Activated CD4-positive, alpha-beta memory T cell treated with anti-CD3 and anti-CD28 coated beads for 36 hours (primary cell): ENCODE measurements at regions not wholly inside any gene's neighbourhood (a gene's known extent, or its start where the extent isn't known, plus 50 kb on each side); places are given as distances from the start of the nearest gene placed in this dataset.

Experiments
- CTCF ChIA-PET: fragments of 350-600 bp; sonication (Branson Sonifier 250); formaldehyde crosslinking; loops from one replicate; lab custom pipeline; 2021; ENCODE audit warnings: antibody characterized with exemption, inconsistent platforms; lab: Charles Lee
- POLR2A ChIA-PET: fragments of 350-600 bp; sonication (Branson Sonifier 250); formaldehyde crosslinking; loops from one replicate; lab custom pipeline; 2021; ENCODE audit warnings: antibody characterized with exemption; lab: Charles Lee
- DNase-seq: peaks from one replicate; pipeline ENCODE4 v3.0.0-alpha.2; 2020
- H3K27ac Mint-ChIP-seq: one replicate; pipeline ENCODE4 v1.8.0; 2021; ENCODE audit warnings: mixed read lengths
- H3K27me3 Mint-ChIP-seq: one replicate; pipeline ENCODE4 v1.8.0; 2021; ENCODE audit warnings: mixed read lengths
- H3K36me3 Mint-ChIP-seq: one replicate; pipeline ENCODE4 v1.8.0; 2021; ENCODE audit warnings: mixed read lengths
- H3K4me1 Mint-ChIP-seq: one replicate; pipeline ENCODE4 v1.8.0; 2021; ENCODE audit warnings: low read depth, mixed read lengths
- H3K4me3 Mint-ChIP-seq: one replicate; pipeline ENCODE4 v1.8.0; 2021; ENCODE audit warnings: mild to moderate bottlenecking, mixed read lengths
- H3K9me3 Mint-ChIP-seq: one replicate; pipeline ENCODE4 v1.8.0; 2021; ENCODE audit warnings: mixed read lengths
- intact Hi-C: fragments of 100-400 bp; cut with micrococcal nuclease; formaldehyde crosslinking; loops from one replicate; pipeline ENCODE4 v1.15.1; 2023

DNA sequence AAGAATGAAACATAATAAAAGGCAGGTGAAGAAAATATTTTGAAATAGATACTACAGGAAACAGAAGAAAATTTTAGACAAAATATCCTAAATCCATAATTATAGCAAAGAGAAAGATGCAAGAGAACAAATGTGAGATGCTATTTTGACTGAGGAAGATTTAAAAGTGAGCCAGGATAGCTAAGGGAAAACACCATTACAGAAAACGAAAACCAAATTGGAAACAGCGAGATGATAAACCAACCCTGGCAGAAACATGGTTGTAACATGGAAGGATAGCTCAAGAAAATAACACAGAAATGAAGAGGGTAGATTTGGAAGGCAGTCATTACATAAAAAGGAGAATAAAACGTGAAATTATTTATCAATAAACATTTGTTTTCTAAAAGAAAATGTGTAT is 267.2 kb upstream of the NREP start:
- no peaks in the 10 kb centered on the region for H3K27me3 Mint-ChIP-seq
- H3K4me1 Mint-ChIP-seq = no peaks in the 10 kb centered on the region
- H3K36me3 Mint-ChIP-seq = no peaks in the 10 kb centered on the region
- no peak overlapping the region for H3K4me3 Mint-ChIP-seq
- POLR2A ChIA-PET = no interaction called here
- CTCF ChIA-PET = no interaction called here
- intact Hi-C loops = no loop called here
- H3K27ac Mint-ChIP-seq = no peak overlapping the region
- H3K9me3 Mint-ChIP-seq = no peaks in the 10 kb centered on the region
- DNase-seq = no peak

DNA sequence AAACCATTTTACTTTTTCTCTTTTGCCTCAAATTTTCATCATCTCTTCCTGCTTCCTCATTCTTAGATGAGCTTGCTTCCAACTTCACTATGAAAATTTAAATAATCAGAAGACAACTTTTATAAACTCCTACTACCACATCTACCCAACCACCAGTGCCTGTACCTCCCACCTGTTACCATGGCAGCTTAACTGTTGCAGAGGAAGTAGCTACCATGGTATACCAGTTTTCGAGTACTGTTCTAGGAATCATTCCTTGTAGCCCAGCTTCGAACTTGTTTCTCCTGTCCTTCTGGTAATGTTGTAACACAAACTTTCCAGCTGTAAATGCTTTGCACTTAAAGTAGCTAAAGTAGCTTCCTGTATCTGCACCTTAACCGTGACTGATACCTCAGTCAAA is 266.8 kb upstream of the NREP start:
- no peaks in the 10 kb centered on the region for H3K9me3 Mint-ChIP-seq
- H3K27me3 Mint-ChIP-seq = no peaks in the 10 kb centered on the region
- intact Hi-C loops = no loop called here
- ChIA-PET POLR2A (no interaction called here), CTCF (interaction anchor here (0.6 kb wide), 1 partner anchor 122 kb away, joined by 3 read pairs; no protein-coding TSS in a partner anchor)
- H3K4me3 Mint-ChIP-seq = no peak overlapping the region
- no peak overlapping the region for H3K27ac Mint-ChIP-seq
- DNase-seq = no peak
- no peaks in the 10 kb centered on the region for H3K36me3 Mint-ChIP-seq
- no peaks in the 10 kb centered on the region for H3K4me1 Mint-ChIP-seq

DNA sequence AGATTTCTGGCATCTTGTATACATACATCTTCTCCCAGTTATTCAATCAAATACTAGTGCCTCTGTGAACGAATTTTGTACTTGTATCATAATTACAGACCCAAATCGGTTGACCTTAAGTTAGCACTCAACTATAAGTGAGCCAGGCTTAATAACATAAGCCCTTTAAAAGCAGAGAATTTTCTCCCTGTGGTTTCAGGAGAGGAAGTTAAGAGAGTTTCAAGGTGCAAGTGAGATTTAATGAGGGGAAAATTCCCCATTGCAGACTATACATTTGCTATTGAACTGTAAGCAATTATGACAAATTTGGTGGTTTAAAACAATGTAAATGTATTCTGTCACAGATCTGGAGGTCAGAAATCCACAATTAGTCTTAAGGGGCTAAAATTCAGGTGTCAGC is 261.9 kb upstream of the NREP start:
- Mint-ChIP-seq H3K9me3 (no peaks in the 10 kb centered on the region), H3K36me3 (no peaks in the 10 kb centered on the region), H3K27me3 (no peaks in the 10 kb centered on the region), H3K4me1 (no peaks in the 10 kb centered on the region), H3K4me3 (no peak overlapping the region), H3K27ac (no peak overlapping the region)
- ChIA-PET POLR2A (no interaction called here), CTCF (no interaction called here)
- intact Hi-C loops = no loop called here
- no peak for DNase-seq

DNA sequence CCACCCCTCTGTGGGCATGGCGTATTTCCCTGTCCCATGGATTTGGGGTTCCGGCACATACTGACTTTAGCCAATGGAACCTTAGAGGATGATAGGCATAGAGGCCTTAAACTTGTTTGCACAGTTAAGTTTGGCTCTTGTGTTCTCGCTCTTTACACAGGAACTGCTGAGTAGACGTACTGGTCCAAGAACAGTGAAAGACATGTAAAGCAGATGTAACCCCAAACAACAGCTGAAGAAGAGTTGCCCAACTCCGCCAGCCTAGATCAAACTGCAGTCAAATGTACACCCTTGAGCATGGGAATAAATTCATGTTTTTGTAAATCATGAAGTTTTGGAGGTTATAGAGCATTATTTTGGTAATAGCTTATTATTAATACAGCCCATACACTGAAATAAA is 260.0 kb upstream of the NREP start:
- CTCF ChIA-PET = no interaction called here

DNA sequence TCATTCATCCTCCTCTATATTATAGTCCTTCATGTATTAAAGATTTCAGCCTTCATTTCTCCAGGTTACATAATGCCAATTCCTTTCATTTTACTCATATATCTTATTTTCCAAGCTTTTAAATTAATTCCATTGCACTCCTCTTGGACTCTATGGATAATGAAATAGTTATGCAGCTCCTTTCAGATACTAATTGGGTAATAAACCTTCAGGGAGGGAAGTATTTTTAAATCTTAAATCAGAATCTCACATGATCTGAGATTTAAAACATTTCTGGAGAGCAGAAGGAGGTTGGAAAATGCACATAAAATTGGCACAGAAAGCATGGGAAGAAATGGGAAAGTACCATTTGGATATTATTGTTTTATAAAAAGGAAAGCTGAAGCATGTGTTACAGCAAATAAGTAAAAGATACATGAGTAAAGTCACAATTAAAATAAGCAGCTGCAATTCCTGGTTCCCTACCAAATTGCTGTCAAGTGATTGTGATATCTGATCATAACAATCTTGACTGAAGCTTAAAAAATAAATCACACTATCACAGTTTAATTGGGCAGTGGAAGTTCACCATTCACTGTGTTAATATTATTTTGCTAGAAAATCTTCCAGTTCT is 257.9 kb upstream of the NREP start:
- Mint-ChIP-seq H3K36me3 (no peaks in the 10 kb centered on the region), H3K4me3 (no peak overlapping the region), H3K4me1 (no peaks in the 10 kb centered on the region), H3K27me3 (no peaks in the 10 kb centered on the region), H3K9me3 (no peaks in the 10 kb centered on the region), H3K27ac (no peak overlapping the region)
- intact Hi-C loops = no loop called here
- ChIA-PET POLR2A (no interaction called here), CTCF (no interaction called here)
- DNase-seq = no peak

More for the DNA sequence above, 260.0 kb upstream of the NREP start:
- no peaks in the 10 kb centered on the region for H3K4me1 Mint-ChIP-seq
- no peaks in the 10 kb centered on the region for H3K27me3 Mint-ChIP-seq
- intact Hi-C loops = no loop called here
- no peak overlapping the region for H3K4me3 Mint-ChIP-seq
- no peak for DNase-seq
- POLR2A ChIA-PET = no interaction called here
- H3K9me3 Mint-ChIP-seq = no peaks in the 10 kb centered on the region
- no peaks in the 10 kb centered on the region for H3K36me3 Mint-ChIP-seq
- H3K27ac Mint-ChIP-seq = no peak overlapping the region

DNA sequence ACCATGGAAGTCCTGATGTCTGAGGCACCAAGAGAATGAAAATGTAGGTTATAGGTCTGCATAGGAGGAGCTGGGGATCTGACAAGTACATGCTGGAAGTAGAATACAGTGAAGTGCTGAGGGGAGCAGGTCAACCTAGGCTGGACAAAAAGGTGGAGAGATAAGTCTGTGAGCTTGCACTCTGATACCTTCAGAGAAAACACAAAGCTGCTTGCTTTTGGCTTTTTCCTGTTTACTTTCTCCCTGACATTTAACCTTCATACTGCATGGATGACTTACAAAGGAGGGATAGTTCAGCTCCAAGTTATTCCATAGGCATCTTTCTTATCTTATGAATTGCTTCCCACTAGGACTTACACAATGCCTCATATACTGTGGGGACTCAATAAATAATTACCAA is 256.7 kb upstream of the NREP start:
- intact Hi-C loops = no loop called here
- CTCF ChIA-PET = no interaction called here
- no peak overlapping the region for H3K27ac Mint-ChIP-seq
- H3K4me3 Mint-ChIP-seq = no peak overlapping the region
- H3K36me3 Mint-ChIP-seq = no peaks in the 10 kb centered on the region
- DNase-seq = no peak
- no peaks in the 10 kb centered on the region for H3K9me3 Mint-ChIP-seq
- H3K27me3 Mint-ChIP-seq = no peaks in the 10 kb centered on the region
- POLR2A ChIA-PET = no interaction called here
- no peaks in the 10 kb centered on the region for H3K4me1 Mint-ChIP-seq

DNA sequence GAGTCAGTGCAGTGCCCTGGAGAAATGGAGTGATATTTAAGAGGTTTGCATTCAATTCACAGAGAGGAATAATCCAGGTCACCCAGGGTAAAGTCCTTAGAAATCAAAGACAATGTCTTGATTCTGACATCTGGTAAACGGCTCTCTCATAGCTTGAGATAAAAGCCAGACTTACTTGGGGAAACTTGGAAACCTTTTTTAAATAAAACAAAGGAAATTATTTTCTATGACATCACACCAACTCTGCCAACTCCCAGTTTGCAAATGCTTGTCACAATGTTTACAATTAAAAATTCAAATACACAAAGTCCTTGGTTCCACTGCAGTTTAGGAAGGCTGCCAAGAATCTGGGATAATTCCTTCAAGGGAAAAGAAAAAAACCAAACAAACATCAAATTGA is 255.1 kb upstream of the NREP start:
- H3K36me3 Mint-ChIP-seq = no peaks in the 10 kb centered on the region
- no peak overlapping the region for H3K4me3 Mint-ChIP-seq
- H3K4me1 Mint-ChIP-seq = no peaks in the 10 kb centered on the region
- intact Hi-C loops = no loop called here
- ChIA-PET POLR2A (no interaction called here), CTCF (no interaction called here)
- no peak overlapping the region for H3K27ac Mint-ChIP-seq
- DNase-seq = no peak
- no peaks in the 10 kb centered on the region for H3K9me3 Mint-ChIP-seq
- H3K27me3 Mint-ChIP-seq = peaks cover under 1% of the 10 kb centered on the region

DNA sequence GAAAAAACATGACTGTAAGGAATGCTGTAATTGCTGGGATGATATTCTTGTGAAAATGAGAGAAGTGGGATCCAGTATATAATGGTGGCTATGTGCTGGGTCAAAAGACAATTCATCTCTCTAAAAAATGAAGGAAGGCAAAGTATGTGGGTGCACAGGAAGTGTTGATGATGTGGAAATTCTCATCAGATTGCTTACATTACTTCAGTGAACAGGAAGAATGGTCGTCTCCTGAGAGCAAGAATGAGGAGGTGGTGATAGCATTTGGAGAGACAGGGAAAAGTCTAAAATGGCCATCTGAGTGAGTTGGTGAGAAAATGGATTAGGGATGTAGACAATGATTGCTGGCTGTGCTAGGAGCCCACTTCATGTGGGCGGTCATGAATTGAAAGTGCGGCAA is 253.5 kb upstream of the NREP start:
- DNase-seq = no peak
- Mint-ChIP-seq H3K27ac (no peak overlapping the region), H3K4me1 (no peaks in the 10 kb centered on the region), H3K9me3 (no peaks in the 10 kb centered on the region), H3K36me3 (no peaks in the 10 kb centered on the region), H3K27me3 (peaks cover 3% of the 10 kb centered on the region), H3K4me3 (no peak overlapping the region)
- POLR2A ChIA-PET = no interaction called here
- intact Hi-C loops = no loop called here
- CTCF ChIA-PET = no interaction called here

DNA sequence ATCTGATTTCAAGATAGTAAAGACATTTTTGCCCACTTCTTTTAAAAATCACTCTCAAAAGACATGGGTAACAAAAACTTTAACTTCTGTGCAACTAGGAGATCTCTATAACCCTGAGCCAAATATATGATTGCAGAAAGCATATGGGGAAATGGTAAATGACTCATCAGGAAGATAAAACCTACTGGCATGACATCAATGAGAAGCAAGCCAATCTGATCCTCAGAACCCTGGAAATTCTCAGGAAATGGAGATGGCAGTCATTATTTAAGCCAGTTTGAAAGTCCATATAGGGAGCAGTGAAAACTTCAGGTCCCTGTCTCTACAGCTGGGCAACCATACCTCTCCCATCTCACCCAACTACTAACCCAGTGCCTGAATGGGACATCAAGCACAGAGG is 249.7 kb upstream of the NREP start:
- Mint-ChIP-seq H3K4me1 (no peaks in the 10 kb centered on the region), H3K36me3 (no peaks in the 10 kb centered on the region), H3K27me3 (peaks cover 3% of the 10 kb centered on the region), H3K27ac (no peak overlapping the region), H3K4me3 (no peak overlapping the region), H3K9me3 (no peaks in the 10 kb centered on the region)
- DNase-seq = no peak
- ChIA-PET POLR2A (no interaction called here), CTCF (no interaction called here)
- intact Hi-C loops = no loop called here

DNA sequence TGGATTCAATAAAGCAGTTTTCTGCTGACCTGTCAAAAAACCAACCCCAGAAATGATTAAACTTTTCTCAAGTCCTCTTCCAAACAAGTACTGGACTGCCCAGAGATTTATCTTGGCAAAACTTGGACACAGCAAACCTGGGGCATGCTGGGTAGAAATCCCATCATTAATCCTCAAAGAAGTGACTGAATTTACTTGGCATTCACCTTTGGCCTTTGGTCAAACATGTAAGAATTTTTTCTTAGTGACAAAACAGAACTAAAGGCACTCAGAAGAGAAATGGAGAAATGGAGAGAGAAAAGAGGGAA is 248.6 kb upstream of the NREP start:
- ChIA-PET POLR2A (no interaction called here), CTCF (no interaction called here)
- Mint-ChIP-seq H3K27me3 (peaks cover 3% of the 10 kb centered on the region), H3K4me1 (no peaks in the 10 kb centered on the region), H3K4me3 (no peak overlapping the region), H3K36me3 (no peaks in the 10 kb centered on the region), H3K27ac (no peak overlapping the region), H3K9me3 (no peaks in the 10 kb centered on the region)
- no peak for DNase-seq
- intact Hi-C loops = no loop called here

DNA sequence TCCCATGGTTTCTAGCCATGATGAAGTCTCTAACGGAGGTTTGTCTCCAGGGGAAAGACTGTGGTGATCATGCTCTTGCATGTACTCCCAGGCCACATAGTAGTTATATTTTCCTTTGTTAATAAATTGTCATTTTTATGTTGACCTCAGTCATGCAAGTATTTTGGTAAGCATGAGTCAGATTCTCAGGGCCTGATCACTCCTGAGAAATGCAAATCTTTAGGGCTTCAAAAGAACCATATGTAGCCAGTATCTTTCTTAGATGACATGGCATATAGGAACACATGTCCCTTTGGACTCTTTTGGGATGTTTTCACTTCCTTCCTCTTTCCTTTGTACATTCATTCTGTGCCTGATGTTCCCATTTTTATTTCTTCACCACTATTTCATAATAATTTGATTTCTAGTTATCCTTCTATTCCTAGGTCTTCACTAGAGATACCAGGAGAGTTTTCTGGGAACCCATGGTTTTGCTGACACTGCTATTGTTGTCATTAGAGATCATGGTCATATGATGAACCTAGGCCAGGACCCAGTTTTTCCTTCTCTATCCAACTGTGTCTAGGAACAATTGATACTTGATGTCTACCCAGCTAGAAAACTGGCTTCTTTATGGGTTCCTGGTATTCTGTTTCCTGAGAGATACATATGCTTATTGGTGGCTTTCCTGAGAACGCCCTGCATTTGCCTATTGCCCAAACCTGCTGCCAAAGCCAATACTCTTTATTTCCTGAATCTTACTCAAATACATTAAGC is 248.1 kb upstream of the NREP start:
- intact Hi-C loops = no loop called here
- Mint-ChIP-seq H3K27me3 (peaks cover 3% of the 10 kb centered on the region), H3K9me3 (no peaks in the 10 kb centered on the region), H3K27ac (no peak overlapping the region), H3K4me3 (no peak overlapping the region), H3K36me3 (no peaks in the 10 kb centered on the region), H3K4me1 (no peaks in the 10 kb centered on the region)
- CTCF ChIA-PET = no interaction called here
- POLR2A ChIA-PET = no interaction called here
- DNase-seq = no peak

DNA sequence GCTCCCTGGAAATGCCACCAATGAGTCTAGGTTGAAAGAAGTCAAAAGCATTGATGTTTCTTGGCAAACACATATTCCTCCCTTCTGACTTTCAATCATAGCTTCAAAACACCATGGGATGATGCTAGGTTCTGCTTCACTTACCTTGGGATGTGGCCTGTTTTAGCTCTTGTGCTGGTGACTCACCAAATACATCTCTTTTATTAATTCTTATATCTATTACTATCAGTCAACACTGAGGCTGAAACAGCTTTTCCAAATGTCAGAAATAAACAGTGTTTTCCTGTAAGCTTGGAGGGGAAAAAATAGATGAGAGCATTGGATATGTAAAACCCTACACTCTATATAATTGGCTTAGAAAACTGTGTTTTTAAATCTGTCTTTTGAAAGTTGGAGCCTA is 245.4 kb upstream of the NREP start:
- POLR2A ChIA-PET = no interaction called here
- H3K27me3 Mint-ChIP-seq = peaks cover 3% of the 10 kb centered on the region
- no peaks in the 10 kb centered on the region for H3K36me3 Mint-ChIP-seq
- intact Hi-C loops = no loop called here
- no peak overlapping the region for H3K27ac Mint-ChIP-seq
- no peaks in the 10 kb centered on the region for H3K4me1 Mint-ChIP-seq
- H3K4me3 Mint-ChIP-seq = no peak overlapping the region
- CTCF ChIA-PET = no interaction called here
- H3K9me3 Mint-ChIP-seq = no peaks in the 10 kb centered on the region
- DNase-seq = no peak

DNA sequence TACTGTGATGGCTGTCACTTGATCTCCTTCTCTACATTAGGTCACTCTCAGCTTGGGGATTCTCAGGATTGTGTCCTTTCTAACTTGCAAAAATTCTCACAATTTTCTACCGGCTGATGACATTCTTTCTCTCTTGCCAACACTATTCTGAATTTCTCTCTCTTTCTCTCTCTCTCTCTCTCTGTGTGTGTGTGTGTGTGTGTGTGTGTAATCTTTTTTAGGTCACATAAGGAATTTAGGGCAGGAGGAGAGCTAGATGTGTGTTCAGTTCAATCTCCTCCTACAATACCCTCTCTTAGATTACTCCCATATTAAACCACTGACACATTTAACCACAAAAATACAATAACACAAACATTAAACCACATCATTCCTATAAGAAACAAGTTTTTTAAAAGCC is 242.3 kb upstream of the NREP start:
- Mint-ChIP-seq H3K27ac (no peak overlapping the region), H3K4me3 (no peak overlapping the region), H3K4me1 (no peaks in the 10 kb centered on the region), H3K27me3 (no peaks in the 10 kb centered on the region), H3K36me3 (no peaks in the 10 kb centered on the region), H3K9me3 (no peaks in the 10 kb centered on the region)
- POLR2A ChIA-PET = no interaction called here
- CTCF ChIA-PET = no interaction called here
- DNase-seq = no peak
- intact Hi-C loops = no loop called here
